Stimulated activated CD8-positive, alpha-beta memory T cell treated with anti-CD3 and anti-CD28 coated beads, Interleukin-7, amount 100 ng/mL, for 24 hours (primary cell): ENCODE measurements at regions not wholly inside any gene's neighbourhood (a gene's known extent, or its start where the extent isn't known, plus 50 kb on each side); places are given as distances from the start of the nearest gene placed in this dataset.
"Not testable (repeated sequence)": the region's sequence is repeated elsewhere in the genome, so short reads cannot be mapped to it uniquely, and the experiment has no call there.

Source experiments
- DNase-seq: peaks from one replicate; pipeline ENCODE4 v3.0.0-alpha.2; 2020; ENCODE audit warnings: low read depth

GRCh38 chr6:105533301-105533700 lies 130.4 kb upstream of the PREP start:
- no peak for DNase-seq

GRCh38 chr6:105526225-105526872 lies 123.5 kb upstream of the PREP start:
- no peak for DNase-seq

GRCh38 chr6:105522626-105523322 lies 119.9 kb upstream of the PREP start:
- DNase-seq, result no peak

GRCh38 chr6:105519954-105520353 lies 117.1 kb upstream of the PREP start:
- DNase-seq, result no peak

- not testable (repeated sequence) for DNase-seq
Measured at GRCh38 chr6:105518993-105519392, 116.1 kb upstream of the PREP start.

GRCh38 chr6:105515054-105515453 lies 112.2 kb upstream of the PREP start:
- DNase-seq, result no peak

- DNase-seq, result no peak
Measured at GRCh38 chr6:105514306-105514705, 111.4 kb upstream of the PREP start.

- no peak for DNase-seq
Measured at GRCh38 chr6:105511639-105512038, 108.8 kb upstream of the PREP start.

- DNase-seq, result no peak
Measured at GRCh38 chr6:105510746-105511145, 107.9 kb upstream of the PREP start.

GRCh38 chr6:105509506-105510331 lies 106.8 kb upstream of the PREP start:
- DNase-seq, result no peak

- no peak for DNase-seq
Measured at GRCh38 chr6:105507811-105508210, 104.9 kb upstream of the PREP start.

GRCh38 chr6:105504706-105505105 lies 101.8 kb upstream of the PREP start:
- no peak for DNase-seq

- DNase-seq, result no peak
Measured at GRCh38 chr6:105503641-105504040, 100.8 kb upstream of the PREP start.

GRCh38 chr6:105501826-105502344 lies 99.0 kb upstream of the PREP start:
- no peak for DNase-seq

GRCh38 chr6:105501246-105501645 lies 98.4 kb upstream of the PREP start:
- DNase-seq, result no peak

- no peak for DNase-seq
Measured at GRCh38 chr6:105500693-105501092, 97.8 kb upstream of the PREP start.

- DNase-seq, result no peak
Measured at GRCh38 chr6:105499931-105500330, 97.0 kb upstream of the PREP start.

- DNase-seq, result no peak
Measured at GRCh38 chr6:105499136-105499870, 96.4 kb upstream of the PREP start.

GRCh38 chr6:105497549-105497948 lies 94.7 kb upstream of the PREP start:
- DNase-seq, result no peak

GRCh38 chr6:105495515-105495914 lies 92.6 kb upstream of the PREP start:
- no peak for DNase-seq

- DNase-seq, result no peak
Measured at GRCh38 chr6:105494688-105495087, 91.8 kb upstream of the PREP start.

GRCh38 chr6:105493736-105494135 lies 90.9 kb upstream of the PREP start:
- DNase-seq, result no peak
